KOPT-K1 (cell line): ENCODE measurements at regions not wholly inside any gene's neighbourhood (a gene's known extent, or its start where the extent isn't known, plus 50 kb on each side); places are given as distances from the start of the nearest gene placed in this dataset.

Source experiments
- H3K27ac ChIP-seq: fragments of 200-600 bp; sonication (generic); 2 replicates; pipeline ENCODE4 v1.5.1; 2016; ENCODE audit warnings: antibody characterized with exemption, mild to moderate bottlenecking, low read depth, low read length; ENCODE audit not compliant: poor library complexity, severe bottlenecking
- H3K36me3 ChIP-seq: fragments of 200-600 bp; sonication (generic); 2 replicates; pipeline ENCODE4 v1.5.1; 2017; ENCODE audit warnings: antibody characterized with exemption, mild to moderate bottlenecking, low read length, moderate library complexity; ENCODE audit not compliant: insufficient read depth
- H3K9me3 ChIP-seq: fragments of 200-600 bp; sonication (generic); 2 replicates; pipeline ENCODE4 v1.5.1; 2017; ENCODE audit warnings: antibody characterized with exemption, low read length, mild to moderate bottlenecking; ENCODE audit not compliant: insufficient read depth, poor library complexity, severe bottlenecking

DNA sequence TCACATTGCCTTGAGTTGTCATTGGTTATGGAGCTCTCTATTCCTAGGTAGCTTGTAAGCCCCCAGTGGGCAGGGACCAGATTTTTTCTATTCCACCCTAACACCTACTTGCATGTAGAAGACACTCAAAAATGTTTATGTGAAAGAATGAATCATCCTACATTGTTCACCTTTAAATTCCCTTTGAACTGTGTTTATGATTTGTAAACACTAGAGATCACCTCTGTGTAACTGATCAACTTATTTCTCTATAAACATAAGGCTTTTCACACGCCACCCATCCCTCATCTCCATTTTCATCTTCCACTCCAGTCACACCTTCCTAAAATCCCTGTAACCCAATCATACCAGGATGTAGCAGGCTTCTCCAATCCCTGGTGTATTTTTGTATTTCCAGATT is 142.6 kb upstream of the LEF1 start:
- Histone ChIP-seq H3K27ac (no peak overlapping the region), H3K9me3 (peaks cover 10% of the 10 kb centered on the region), H3K36me3 (no peaks in the 10 kb centered on the region)

DNA sequence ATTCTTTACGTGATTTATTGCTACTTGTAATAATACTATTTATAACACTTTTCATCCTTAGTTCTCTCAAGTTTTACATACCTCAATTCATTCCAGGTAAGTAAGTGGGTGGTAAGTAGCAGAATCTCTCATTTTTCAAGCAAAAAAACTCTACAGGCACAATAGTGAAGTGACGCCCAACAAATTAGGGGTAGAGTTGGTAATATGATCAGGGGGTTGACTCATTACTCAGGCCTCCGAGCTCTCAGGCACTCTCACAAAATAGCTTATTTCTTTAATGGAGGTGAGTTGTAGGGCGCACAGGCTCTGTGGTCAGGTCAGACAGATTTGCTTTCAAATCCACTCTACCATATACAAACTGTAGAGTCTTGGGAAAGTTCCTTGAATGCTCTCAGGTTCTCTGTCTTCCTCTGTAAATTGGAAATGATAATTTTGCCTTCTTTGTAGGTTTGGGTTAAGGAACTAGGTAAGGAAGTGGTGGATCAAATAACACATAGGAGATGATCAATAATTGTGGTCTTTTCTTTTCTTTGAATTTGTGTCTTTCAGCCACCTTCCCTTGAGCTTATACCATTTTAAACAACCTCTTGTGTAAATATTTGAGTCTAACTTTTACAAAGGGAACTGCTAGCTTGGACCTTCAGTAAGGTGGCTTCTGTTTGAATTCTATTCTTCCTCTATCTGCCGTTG is 134.9 kb upstream of the LEF1 start:
- Histone ChIP-seq H3K36me3 (no peaks in the 10 kb centered on the region), H3K27ac (peak overlapping the region; percentile 22), H3K9me3 (no peaks in the 10 kb centered on the region)

DNA sequence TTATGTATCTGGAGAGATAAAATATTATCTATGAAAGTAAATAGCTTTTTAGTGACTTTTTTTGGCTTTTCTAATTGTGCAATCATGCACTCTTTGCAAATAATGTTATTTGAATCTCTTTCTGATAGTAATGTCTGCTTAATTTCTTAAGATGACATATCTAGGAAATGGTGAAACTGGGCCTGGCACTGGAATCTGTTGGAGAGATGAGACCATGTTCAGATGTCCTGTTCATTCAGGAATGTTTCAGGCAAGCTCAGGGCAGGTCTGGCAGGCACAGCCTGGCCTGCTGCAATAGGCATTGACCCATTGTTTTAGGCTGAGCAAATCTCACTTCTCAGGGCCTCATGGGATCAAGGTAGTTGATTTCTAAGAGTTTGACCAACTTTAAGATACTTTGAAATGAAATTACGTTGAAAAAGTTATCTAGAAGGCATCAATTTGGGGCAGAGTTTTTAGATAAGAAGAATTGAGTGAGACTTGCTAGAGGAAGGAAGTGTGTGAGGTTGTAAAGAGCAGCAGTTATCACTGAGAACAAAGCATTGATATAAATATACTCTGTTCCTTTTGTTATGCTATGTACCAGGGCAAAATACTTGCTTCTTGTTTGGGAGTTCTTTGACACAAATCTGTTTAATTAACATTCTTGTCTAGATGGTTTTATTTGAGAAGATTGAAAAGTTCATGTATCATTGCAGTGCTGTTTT is 133.0 kb upstream of the LEF1 start:
- H3K36me3 ChIP-seq = no peaks in the 10 kb centered on the region
- peak overlapping the region; percentile 74 for H3K27ac ChIP-seq
- no peaks in the 10 kb centered on the region for H3K9me3 ChIP-seq

DNA sequence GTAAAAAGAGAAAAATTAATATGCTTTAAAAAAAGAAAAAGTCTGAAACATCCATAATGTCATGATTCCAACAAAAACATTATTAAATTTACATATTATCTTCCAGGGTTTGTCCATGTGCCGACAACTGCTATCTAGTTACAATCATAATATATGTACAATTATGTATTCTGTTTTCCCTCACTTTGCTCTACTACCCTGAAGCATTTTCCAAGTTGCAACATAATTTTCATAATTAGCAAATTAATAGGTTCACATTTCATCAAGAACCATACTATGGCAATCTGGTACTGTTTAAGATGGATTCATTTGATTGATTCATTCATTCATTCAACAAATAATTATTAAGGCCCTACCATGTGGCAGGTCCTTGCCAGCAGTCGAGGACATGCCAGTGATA is 128.9 kb upstream of the LEF1 start:
- no peaks in the 10 kb centered on the region for H3K9me3 ChIP-seq

DNA sequence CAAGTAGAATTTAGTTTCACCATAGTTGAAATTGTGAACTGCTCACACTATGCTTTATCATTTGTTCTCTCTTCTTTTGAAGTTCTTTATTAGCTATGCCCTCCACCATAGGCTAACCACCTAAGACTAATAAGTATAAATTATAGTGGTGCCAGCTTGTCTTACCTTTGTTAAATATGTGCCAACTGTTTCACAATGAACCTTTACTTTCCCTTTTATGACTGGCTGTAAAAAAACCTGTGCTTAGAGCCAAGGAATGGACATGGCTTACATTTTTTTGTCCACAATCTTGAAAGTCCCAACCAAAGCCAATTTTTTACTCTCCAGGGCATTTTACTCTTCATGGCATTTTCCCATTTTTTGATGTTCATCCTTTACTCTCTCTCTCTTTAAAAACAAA is 123.5 kb upstream of the LEF1 start:
- peaks cover 8% of the 10 kb centered on the region for H3K9me3 ChIP-seq
- H3K36me3 ChIP-seq = no peaks in the 10 kb centered on the region
- H3K27ac ChIP-seq = no peak overlapping the region

More for the DNA sequence above, 128.9 kb upstream of the LEF1 start:
- H3K27ac ChIP-seq = no peak overlapping the region
- H3K36me3 ChIP-seq = no peaks in the 10 kb centered on the region

DNA sequence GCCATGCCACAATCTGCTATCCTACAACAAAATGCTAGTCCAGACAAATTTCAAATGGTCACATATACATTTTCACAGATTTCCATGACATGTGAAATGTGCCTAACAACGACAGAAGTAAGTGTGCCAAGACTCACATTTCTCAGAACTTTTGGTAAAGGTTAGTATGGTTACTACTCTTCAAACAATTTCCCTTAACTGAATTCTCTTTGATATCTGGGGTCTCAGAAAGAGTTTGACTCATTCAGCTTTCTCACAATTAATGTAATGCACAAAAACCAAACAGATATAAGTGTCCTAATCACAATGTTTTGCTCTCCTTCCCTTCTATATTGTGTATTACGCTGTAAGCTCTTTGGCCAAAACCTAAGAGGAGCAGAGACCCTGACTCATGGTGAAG is 122.4 kb upstream of the LEF1 start:
- Histone ChIP-seq H3K9me3 (peaks cover 8% of the 10 kb centered on the region), H3K36me3 (no peaks in the 10 kb centered on the region), H3K27ac (peak overlapping the region; percentile 33)

DNA sequence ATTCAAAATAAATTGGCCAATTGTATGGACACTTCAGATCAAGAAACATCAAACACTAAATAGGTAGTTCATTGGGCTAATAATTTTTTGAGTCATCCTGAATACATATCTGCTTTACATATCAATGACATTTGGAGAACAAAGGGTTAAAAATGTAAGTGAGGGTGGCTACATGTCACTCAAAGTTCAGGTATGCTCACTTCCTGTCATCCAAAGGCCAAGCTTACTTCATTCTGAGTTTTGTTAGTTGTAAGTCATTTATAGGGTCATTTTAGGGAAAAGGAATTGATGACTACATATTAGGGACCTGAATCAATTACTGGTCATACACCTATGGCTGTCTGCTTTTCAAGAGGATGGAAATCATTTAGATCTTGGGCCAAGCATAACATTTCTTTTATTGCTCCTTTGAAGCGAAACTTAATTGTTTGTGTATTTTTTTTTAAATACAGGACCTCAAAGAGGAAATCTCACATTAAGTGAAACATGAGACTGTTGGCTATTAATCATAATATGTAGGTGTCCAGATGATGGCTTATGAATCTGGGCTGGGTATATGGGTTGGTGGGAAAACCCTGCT is 119.2 kb upstream of the LEF1 start:
- H3K9me3 ChIP-seq = peaks cover 8% of the 10 kb centered on the region
- no peaks in the 10 kb centered on the region for H3K36me3 ChIP-seq
- H3K27ac ChIP-seq = no peak overlapping the region

DNA sequence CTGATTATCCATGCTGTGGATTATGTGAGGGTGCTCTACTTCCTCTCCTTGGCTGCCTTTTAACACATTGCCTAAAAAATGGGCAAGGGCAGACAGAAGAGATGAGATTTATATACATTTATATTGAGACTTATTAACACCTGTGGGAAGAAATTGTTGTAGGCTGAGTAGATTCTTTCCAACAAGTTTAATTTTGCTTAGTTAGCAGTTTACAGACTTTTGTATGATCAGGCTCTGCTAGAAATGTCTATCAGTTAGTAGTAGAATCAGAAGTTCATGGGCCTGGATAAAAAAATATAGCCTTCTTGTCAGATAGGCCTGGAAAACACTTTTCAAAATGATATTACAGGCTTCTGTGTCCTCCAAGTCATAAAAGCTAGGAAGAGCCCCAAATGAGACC is 111.3 kb upstream of the LEF1 start:
- H3K36me3 ChIP-seq = no peaks in the 10 kb centered on the region
- peaks cover 9% of the 10 kb centered on the region for H3K9me3 ChIP-seq
- no peak overlapping the region for H3K27ac ChIP-seq

DNA sequence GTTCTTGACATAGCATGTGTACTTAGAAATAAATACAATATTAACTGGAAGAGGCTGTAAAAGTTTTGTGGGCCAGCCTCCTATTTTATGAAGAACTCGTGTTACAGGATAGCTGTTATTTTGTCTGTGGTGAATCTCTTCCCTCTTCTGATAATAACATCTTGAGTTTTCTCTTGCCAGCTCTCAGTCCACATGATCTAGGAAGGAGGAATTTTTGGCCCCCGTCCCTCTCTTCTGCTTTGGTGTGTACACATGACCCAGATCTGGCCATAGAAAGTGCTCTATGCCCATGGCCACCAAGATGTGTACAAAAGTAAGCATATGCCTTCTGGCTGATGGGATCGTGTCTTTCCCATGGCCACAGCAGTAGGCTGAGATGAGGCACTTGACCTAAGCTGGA is 108.0 kb upstream of the LEF1 start:
- H3K36me3 ChIP-seq = no peaks in the 10 kb centered on the region
- no peak overlapping the region for H3K27ac ChIP-seq
- peaks cover 9% of the 10 kb centered on the region for H3K9me3 ChIP-seq

DNA sequence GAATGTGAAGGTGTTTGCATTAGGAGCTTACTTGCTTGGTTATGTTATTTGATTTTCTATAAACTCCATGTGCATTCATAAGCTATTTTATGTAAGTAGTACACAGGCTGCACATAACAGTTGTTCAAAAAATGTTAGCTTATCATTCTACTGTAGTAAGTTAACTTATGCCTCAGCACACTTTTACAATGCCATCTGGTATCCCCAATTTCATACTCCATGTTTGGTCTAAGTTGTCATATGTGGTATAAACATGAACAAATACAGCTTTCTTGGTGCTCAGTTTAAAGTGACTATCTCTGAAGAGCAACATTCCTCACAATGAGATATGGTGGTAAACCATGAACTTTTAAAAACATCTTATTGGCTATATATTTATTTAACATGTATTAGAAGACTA is 104.3 kb upstream of the LEF1 start:
- Histone ChIP-seq H3K36me3 (no peaks in the 10 kb centered on the region), H3K9me3 (no peaks in the 10 kb centered on the region), H3K27ac (no peak overlapping the region)

DNA sequence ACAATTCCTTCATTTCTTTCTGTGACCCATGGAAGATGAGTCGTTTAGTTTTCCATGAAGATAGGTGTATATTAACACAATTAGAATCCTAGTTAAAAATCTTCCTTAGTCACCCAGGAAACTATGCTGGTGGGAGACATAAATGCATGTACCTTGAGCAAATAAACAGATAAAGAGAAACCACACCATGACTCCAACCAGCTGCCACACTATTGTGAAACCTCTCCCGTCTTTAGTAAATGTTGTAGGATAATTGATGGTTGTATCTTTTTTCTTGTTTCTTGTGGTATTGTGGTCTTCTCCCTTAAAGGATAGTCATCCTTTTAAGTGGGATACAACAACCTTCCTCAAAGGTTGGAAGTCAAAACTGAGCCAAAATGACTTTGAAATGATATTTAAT is 103.8 kb upstream of the LEF1 start:
- no peaks in the 10 kb centered on the region for H3K9me3 ChIP-seq
- H3K27ac ChIP-seq = no peak overlapping the region
- no peaks in the 10 kb centered on the region for H3K36me3 ChIP-seq

DNA sequence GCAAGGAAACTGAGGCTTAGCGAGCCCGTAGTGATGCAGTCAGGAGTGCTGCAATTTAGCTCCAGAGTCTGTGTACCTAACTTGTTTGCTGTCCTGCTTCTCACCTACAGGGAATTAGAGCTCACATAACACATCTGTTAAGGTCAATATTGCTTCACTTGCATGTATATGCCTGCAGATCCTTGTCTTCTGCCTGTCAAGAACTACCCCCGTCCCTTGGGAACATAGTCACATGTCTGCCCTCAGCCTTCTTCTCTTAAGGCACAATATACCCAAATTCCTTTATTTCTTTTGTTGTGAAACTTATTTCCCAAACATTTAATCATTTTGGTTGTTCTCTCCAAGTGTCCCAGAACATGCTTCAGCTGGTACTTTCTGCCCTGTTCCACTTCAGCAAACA is 103.3 kb upstream of the LEF1 start:
- H3K27ac ChIP-seq = no peak overlapping the region
- no peaks in the 10 kb centered on the region for H3K9me3 ChIP-seq
- no peaks in the 10 kb centered on the region for H3K36me3 ChIP-seq

DNA sequence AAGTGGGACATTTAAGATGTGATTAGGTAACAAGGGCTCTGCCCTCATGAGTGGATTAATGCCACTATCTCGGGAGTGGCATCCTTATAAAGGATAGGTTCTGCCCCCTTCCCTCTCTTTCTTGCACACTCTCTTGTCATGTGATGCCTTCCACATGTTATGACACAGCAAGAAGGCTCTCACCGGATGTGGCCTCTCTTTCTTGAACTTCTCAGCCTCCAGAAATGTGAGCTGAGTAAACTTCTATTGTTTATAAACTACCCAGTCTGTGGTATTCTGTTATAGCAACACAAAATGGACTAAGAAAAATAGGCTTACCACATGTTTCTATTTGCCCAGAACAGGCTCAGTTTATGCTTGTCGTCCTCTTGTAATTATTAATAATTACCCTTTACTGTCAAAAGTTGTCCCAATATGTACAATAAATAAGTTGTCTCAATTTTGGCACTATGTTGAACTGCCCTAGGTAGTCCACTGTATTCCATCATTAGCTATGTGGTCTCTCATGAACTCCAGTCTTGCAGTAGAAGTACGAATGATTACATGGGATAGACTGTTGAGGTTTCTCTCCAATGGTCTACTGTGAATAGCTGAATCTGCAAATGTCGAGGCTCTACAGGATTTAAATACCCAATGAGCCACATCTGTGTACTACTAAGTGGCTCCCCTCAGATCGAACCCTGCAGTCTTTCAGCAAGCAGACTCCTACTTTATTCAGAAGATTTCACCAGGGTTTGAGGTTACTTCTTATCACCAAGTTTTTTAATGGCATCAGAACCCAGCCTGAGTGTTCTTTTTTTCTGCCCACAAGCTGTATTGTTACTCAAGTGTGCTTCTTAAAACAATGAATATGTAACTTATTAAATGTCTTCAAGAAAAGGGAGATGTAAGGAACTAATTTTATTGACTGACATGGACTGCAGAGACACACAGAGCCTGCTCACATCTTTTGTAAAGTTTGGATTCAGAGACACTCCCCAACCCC is 102.0 kb upstream of the LEF1 start:
- peak overlapping the region; percentile 2 for H3K27ac ChIP-seq
- no peaks in the 10 kb centered on the region for H3K36me3 ChIP-seq
- no peaks in the 10 kb centered on the region for H3K9me3 ChIP-seq

DNA sequence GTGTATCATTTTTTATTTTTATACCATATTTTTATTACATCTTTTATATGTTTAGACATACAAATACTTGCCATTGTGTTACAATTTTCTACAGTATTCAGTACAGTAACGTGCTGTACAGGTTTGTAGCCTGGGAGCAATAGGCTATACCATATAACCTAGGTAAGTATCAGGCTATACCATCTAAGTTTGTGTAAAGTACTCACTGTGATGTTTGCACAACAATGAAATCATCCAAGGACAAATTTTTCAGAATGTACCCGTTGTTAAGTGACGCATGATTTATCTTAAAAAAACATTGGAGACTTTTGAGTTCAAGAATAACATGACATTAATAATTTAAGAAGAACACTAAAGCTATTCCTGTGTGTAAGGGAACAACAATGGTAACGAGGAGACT is 96.0 kb upstream of the LEF1 start:
- Histone ChIP-seq H3K9me3 (no peaks in the 10 kb centered on the region), H3K36me3 (no peaks in the 10 kb centered on the region), H3K27ac (no peak overlapping the region)

DNA sequence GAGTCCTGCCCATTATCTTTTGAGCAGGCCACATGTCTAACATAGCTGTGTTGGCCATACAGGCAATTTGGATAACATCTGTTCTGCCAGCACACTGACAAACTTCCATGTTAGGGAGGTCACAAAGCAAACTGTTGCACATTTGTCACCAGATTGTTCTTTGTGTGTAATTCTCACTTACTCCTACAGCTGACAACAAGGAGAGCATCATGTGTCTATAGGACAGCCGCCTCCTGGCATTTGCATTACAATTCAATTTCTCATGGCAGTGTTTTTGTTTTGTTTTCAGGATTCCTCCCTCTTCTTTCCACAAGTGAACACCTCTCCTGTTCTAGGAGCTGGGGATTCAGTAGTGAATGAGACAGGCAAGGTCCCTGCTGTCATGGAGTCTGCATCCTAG is 94.3 kb upstream of the LEF1 start:
- no peaks in the 10 kb centered on the region for H3K36me3 ChIP-seq
- no peaks in the 10 kb centered on the region for H3K9me3 ChIP-seq
- no peak overlapping the region for H3K27ac ChIP-seq
